ENCODE measurements at regions not wholly inside any gene's neighbourhood (a gene's known extent, or its start where the extent isn't known, plus 50 kb on each side); places are given as distances from the start of the nearest gene placed in this dataset.

- Histone ChIP-seq H3K79me2 (ENCODE audit: control insufficient read depth, insufficient read depth, low read length) (no peaks in the 10 kb centered on the region), H3K27ac (ENCODE audit: control insufficient read depth, insufficient read depth) (no peak overlapping the region), H3K36me3 (ENCODE audit: control insufficient read depth in 2 of 2, insufficient read depth in 2 of 2, low read length in 1 of 2) (no peaks in the 10 kb centered on the region), H2AFZ (ENCODE audit: control insufficient read depth, low read depth, low read length) (no peak overlapping the region), H3K9ac (ENCODE audit: control insufficient read depth, insufficient read depth, low read length) (no peak overlapping the region), H4K20me1 (ENCODE audit: control insufficient read depth, insufficient read depth) (no peaks in the 10 kb centered on the region), H3K4me3 (no peak overlapping the region), H3K27me3 (replicated peaks in 1 of 2; ENCODE audit: control insufficient read depth in 2 of 2, insufficient read depth in 2 of 2, low read length in 1 of 2) (no peaks in the 10 kb centered on the region; a peak in 1 of 4 replicates), H3K4me2 (ENCODE audit: control insufficient read depth, insufficient read depth) (no peak overlapping the region), H3K9me3 (replicated peaks; ENCODE audit: control insufficient read depth, insufficient read depth, low read length) (no peaks in the 10 kb centered on the region), H3K4me1 (ENCODE audit: control insufficient read depth, insufficient read depth, low read length) (no peaks in the 10 kb centered on the region)
- SMC1A ChIA-PET (ENCODE audit: uncharacterized antibody, unreplicated experiment), result interaction anchor here (1.2 kb wide), 1 partner anchor 16 kb away, joined by 3 read pairs; no protein-coding TSS in a partner anchor
- ATAC-seq (no peak), DNase-seq (ENCODE audit: low read depth, low spot score) (no peak), FAIRE-seq (no peak)
- no TSS peak for BruUV-seq (replicated peaks)
- CTCF ChIA-PET, result interaction anchor here (1.1 kb wide), 1 partner anchor 464 kb away, joined by 3 read pairs; no protein-coding TSS in a partner anchor
- intact Hi-C loops (cut with micrococcal nuclease; ENCODE audit: unreplicated experiment), result no loop called here
- in situ Hi-C loops (cut with MboI), result no loop called here
- no peak for TF ChIP-seq SRF (IDR thresholded peaks at IDR 0.05; ENCODE audit: low read depth in 2 of 2, low read length in 2 of 2)
- no peak for TF ChIP-seq IKZF1 (conservative IDR thresholded peaks at IDR 0.05)
- TF ChIP-seq CBFB (IDR thresholded peaks at IDR 0.05; ENCODE audit: low read depth), result no peak
- no peak for TF ChIP-seq SUPT20H (IDR thresholded peaks at IDR 0.05; ENCODE audit: borderline replicate concordance, control insufficient read depth, low read depth, low read length)
- TF ChIP-seq ZNF207 (IDR thresholded peaks at IDR 0.05; ENCODE audit: borderline replicate concordance), result no peak
- TF ChIP-seq, protein P1, sequence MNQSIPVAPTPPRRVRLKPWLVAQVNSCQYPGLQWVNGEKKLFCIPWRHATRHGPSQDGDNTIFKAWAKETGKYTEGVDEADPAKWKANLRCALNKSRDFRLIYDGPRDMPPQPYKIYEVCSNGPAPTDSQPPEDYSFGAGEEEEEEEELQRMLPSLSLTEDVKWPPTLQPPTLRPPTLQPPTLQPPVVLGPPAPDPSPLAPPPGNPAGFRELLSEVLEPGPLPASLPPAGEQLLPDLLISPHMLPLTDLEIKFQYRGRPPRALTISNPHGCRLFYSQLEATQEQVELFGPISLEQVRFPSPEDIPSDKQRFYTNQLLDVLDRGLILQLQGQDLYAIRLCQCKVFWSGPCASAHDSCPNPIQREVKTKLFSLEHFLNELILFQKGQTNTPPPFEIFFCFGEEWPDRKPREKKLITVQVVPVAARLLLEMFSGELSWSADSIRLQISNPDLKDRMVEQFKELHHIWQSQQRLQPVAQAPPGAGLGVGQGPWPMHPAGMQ (IDR thresholded peaks at IDR 0.05; ENCODE audit: borderline replicate concordance), result no peak
- TF ChIP-seq PAX8 (IDR thresholded peaks at IDR 0.05), result no peak
- no peak for TF ChIP-seq ETV6 (conservative IDR thresholded peaks at IDR 0.05 in 1 of 2, IDR thresholded peaks at IDR 0.05 in 1 of 2; ENCODE audit: borderline replicate concordance in 1 of 2, low read depth in 1 of 2)
- POLR2A ChIA-PET, result no interaction called here
- RAD21 ChIA-PET (ENCODE audit: unreplicated experiment), result no interaction called here
- 0% methylated on average over 1 of the region's 1 CpG for WGBS (ENCODE audit: insufficient coverage, insufficient replicate concordance, low lambda C conversion rate, missing lambda C conversion rate)
Observed at GRCh38 chr4:180634306-180634705, 1608.9 kb upstream of the TENM3 start.

Measured in GM12878 (cell line).